H9 (cell line): ENCODE measurements at regions not wholly inside any gene's neighbourhood (a gene's known extent, or its start where the extent isn't known, plus 50 kb on each side); places are given as distances from the start of the nearest gene placed in this dataset.

Experiments used
- DNase-seq: peaks from one replicate; pipeline ENCODE4 v3.0.0-alpha.2; 2017
- H2AFZ ChIP-seq: one replicate; pipeline ENCODE4 v1.6.1; 2013; ENCODE audit warnings: mild to moderate bottlenecking, low read length, control low read depth, moderate library complexity
- H2AK5ac ChIP-seq: 2 replicates; pipeline ENCODE4 v1.6.1; 2013; ENCODE audit warnings: low read length, control low read depth, mixed read lengths; ENCODE audit not compliant: insufficient read length
- H2BK120ac ChIP-seq: one replicate; pipeline ENCODE4 v1.6.1; 2013; ENCODE audit warnings: low read depth, mild to moderate bottlenecking, low read length, control low read depth, inconsistent platforms; ENCODE audit not compliant: poor library complexity, severe bottlenecking
- H2BK12ac ChIP-seq: 2 replicates; pipeline ENCODE4 v1.6.1; 2013; ENCODE audit warnings: low read length, control low read depth, mixed read lengths, low read depth; ENCODE audit not compliant: insufficient read length
- H2BK15ac ChIP-seq: 2 replicates; pipeline ENCODE4 v1.6.1; 2013; ENCODE audit warnings: low read depth, low read length, control low read depth
- H2BK20ac ChIP-seq: one replicate; pipeline ENCODE4 v1.6.1; 2013; ENCODE audit warnings: low read depth, mild to moderate bottlenecking, low read length, control low read depth, inconsistent platforms; ENCODE audit not compliant: poor library complexity, severe bottlenecking
- H2BK5ac ChIP-seq: 2 replicates; pipeline ENCODE4 v1.6.1; 2013; ENCODE audit warnings: low read length, control low read depth, mixed read lengths; ENCODE audit not compliant: insufficient read length
- H3K14ac ChIP-seq: 2 replicates; pipeline ENCODE4 v1.6.1; 2013; ENCODE audit warnings: low read length, control low read depth; ENCODE audit not compliant: insufficient read depth
- H3K18ac ChIP-seq: 2 replicates; pipeline ENCODE4 v1.6.1; 2013; ENCODE audit warnings: low read depth, mild to moderate bottlenecking, mixed read lengths, low read length, control low read depth; ENCODE audit not compliant: insufficient read length
- H3K23ac ChIP-seq: 2 replicates; pipeline ENCODE4 v1.6.1; 2013; ENCODE audit warnings: low read length, control low read depth, mixed read lengths, low read depth; ENCODE audit not compliant: insufficient read length
- H3K23me2 ChIP-seq: 2 replicates; pipeline ENCODE4 v1.6.1; 2013; ENCODE audit warnings: low read depth, mild to moderate bottlenecking, mixed read lengths, low read length, control low read depth; ENCODE audit not compliant: insufficient read length, poor library complexity, severe bottlenecking
- H3K27ac ChIP-seq: 2 replicates; pipeline ENCODE4 v1.5.1; 2013; ENCODE audit warnings: low read length, control low read depth, mixed read lengths, low read depth; ENCODE audit not compliant: insufficient read length
- H3K27me3 ChIP-seq: 2 replicates; pipeline ENCODE4 v1.6.1; 2013; ENCODE audit warnings: low read length, control low read depth, inconsistent platforms; ENCODE audit not compliant: insufficient read depth
- H3K4ac ChIP-seq: 2 replicates; pipeline ENCODE4 v1.6.1; 2013; ENCODE audit warnings: low read depth, mild to moderate bottlenecking, control low read depth, inconsistent platforms, low read length, moderate library complexity
- H3K4me1 ChIP-seq: 2 replicates; pipeline ENCODE4 v1.6.1; 2013; ENCODE audit warnings: low read length, control low read depth, inconsistent platforms; ENCODE audit not compliant: insufficient read depth
- H3K4me2 ChIP-seq: 2 replicates; pipeline ENCODE4 v1.6.1; 2013; ENCODE audit warnings: low read length, control low read depth, mixed read lengths; ENCODE audit not compliant: insufficient read length, insufficient read depth
- H3K56ac ChIP-seq: 2 replicates; pipeline ENCODE4 v1.6.1; 2013; ENCODE audit warnings: low read depth, mild to moderate bottlenecking, mixed read lengths, low read length, control low read depth; ENCODE audit not compliant: insufficient read length
- H3K79me1 ChIP-seq: 2 replicates; pipeline ENCODE4 v1.6.1; 2013; ENCODE audit warnings: low read depth, mild to moderate bottlenecking, moderate library complexity, low read length, control low read depth, inconsistent platforms; ENCODE audit not compliant: insufficient read depth, poor library complexity, severe bottlenecking
- H3K79me2 ChIP-seq: 2 replicates; pipeline ENCODE4 v1.6.1; 2013; ENCODE audit warnings: low read length, control low read depth, inconsistent platforms; ENCODE audit not compliant: insufficient read depth
- H3K9ac ChIP-seq: 2 replicates; pipeline ENCODE4 v1.6.1; 2013; ENCODE audit warnings: low read length, control low read depth, mixed read lengths; ENCODE audit not compliant: insufficient read length; ENCODE audit errors: extremely low read depth
- H3K9me3 ChIP-seq: one replicate; pipeline ENCODE4 v1.6.1; 2013; ENCODE audit warnings: low read depth, low read length, inconsistent platforms; ENCODE audit not compliant: control insufficient read depth
- H3T11ph ChIP-seq: one replicate; pipeline ENCODE4 v1.6.1; 2013; ENCODE audit warnings: mild to moderate bottlenecking, low read length, control low read depth, inconsistent platforms
- H4K20me1 ChIP-seq: one replicate; pipeline ENCODE4 v1.6.1; 2013; ENCODE audit not compliant: control insufficient read depth, insufficient read length, insufficient read depth
- H4K5ac ChIP-seq: 2 replicates; pipeline ENCODE4 v1.6.1; 2013; ENCODE audit warnings: low read depth, mild to moderate bottlenecking, mixed read lengths, low read length, control low read depth; ENCODE audit not compliant: insufficient read length
- H4K8ac ChIP-seq: replicated peaks from 2 replicates; pipeline ENCODE4 v1.6.1; 2013; ENCODE audit warnings: low read length, control low read depth, mixed read lengths, low read depth; ENCODE audit not compliant: insufficient read length
- H4K91ac ChIP-seq: 2 replicates; pipeline ENCODE4 v1.6.1; 2013; ENCODE audit warnings: low read depth, mild to moderate bottlenecking, moderate library complexity, mixed read lengths, low read length, control low read depth; ENCODE audit not compliant: insufficient read length
- H3K27ac Mint-ChIP-seq, 3 experiments: 2 replicates in 2 of 3; 3 replicates in 1 of 3; pipeline ENCODE4 v1.8.0; 2020 to 2021; ENCODE audit warnings: mixed read lengths in 3 of 3, mild to moderate bottlenecking in 1 of 3, moderate library complexity in 1 of 3
- H3K27me3 Mint-ChIP-seq: 2 replicates; pipeline ENCODE4 v1.8.0; 2021; ENCODE audit warnings: low read depth, mild to moderate bottlenecking, moderate library complexity, mixed read lengths
- H3K36me3 Mint-ChIP-seq, 3 experiments: 2 replicates in 2 of 3; 3 replicates in 1 of 3; pipeline ENCODE4 v1.8.0; 2020 to 2021; ENCODE audit warnings: low read depth in 3 of 3, mixed read lengths in 3 of 3; ENCODE audit not compliant: insufficient read depth in 1 of 3
- H3K4me1 Mint-ChIP-seq, 2 experiments: 2 replicates each; pipeline ENCODE4 v1.8.0; 2020; ENCODE audit warnings: mixed read lengths in 2 of 2
- H3K4me3 Mint-ChIP-seq, 2 experiments: 2 replicates in 1 of 2; 3 replicates in 1 of 2; pipeline ENCODE4 v1.8.0; 2020 to 2021; ENCODE audit warnings: mild to moderate bottlenecking in 2 of 2, mixed read lengths in 2 of 2, moderate library complexity in 1 of 2
- H3K9me3 Mint-ChIP-seq, 2 experiments: 2 replicates in 1 of 2; 3 replicates in 1 of 2; pipeline ENCODE4 v1.8.0; 2020; ENCODE audit warnings: mild to moderate bottlenecking in 2 of 2, mixed read lengths in 2 of 2, moderate library complexity in 1 of 2
- WGBS: extraction: QIAGEN DNeasy Blood & Tissue Kit; methylation state at CpG from one replicate; pipeline ENCODE4 v1.1.7; 2013; ENCODE audit warnings: missing lambda C conversion rate, low lambda C conversion rate, mixed read lengths; ENCODE audit not compliant: insufficient read length; ENCODE audit errors: extremely low coverage; 5-methylcytosine and 5-hydroxymethylcytosine counted together
- TF ChIP-seq, protein P1 (sequence below): fragments of 200-600 bp; sonication (generic); conservative IDR thresholded peaks from 3 replicates; pipeline ENCODE4 v1.8.0; 2021; ENCODE audit warnings: antibody characterized with exemption, mild to moderate bottlenecking

DNA sequence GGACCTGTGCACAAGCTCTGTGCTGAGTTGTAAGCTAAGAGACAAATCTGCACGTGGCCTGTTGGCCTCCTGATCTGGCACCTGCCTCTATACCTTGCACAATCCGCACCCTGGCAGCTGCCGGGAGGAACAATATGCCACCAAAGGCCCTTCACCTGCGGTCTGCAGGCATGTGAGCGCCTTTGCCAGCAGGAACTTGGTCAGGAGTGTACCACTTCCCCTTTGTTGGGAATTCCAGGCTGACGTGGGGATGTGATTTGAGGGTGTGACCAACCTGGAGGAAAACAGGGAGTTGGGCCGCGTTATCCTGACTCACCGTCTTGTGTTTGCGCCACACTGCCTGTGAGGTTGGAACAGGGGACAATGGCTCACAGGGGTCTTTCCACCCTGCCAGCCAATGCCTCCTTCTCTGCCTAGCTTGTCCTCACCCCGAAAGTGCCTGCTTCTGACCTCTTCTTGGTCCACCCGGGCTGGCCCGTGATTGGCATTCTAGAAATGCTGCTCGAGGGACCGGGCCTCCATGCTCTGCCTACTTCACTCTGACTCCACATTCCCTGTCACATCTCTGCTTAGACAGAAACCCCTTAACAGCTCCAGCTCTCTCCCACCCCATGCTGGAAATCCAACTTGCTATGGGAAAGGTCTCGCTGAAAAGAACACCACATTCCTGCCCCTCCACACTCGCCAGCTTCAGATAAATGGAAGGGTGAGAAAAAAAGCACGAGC lies 67.1 kb upstream of the MAP4K4 start:
- H3K9ac ChIP-seq, result no peak overlapping the region
- WGBS, result no CpG with 5 or more reads among the region's 18 CpGs

More for the DNA sequence above, 67.1 kb upstream of the MAP4K4 start:
- Histone ChIP-seq H3K23me2 (no peaks in the 10 kb centered on the region), H2BK15ac (no peak overlapping the region), H3K14ac (no peak overlapping the region; the same call in 1 of the 2 replicates), H2AFZ (no peak overlapping the region), H3K23ac (no peak overlapping the region), H3K27ac (no peak overlapping the region), H3K79me2 (no peaks in the 10 kb centered on the region), H4K20me1 (no peaks in the 10 kb centered on the region), H3K27me3 (no peaks in the 10 kb centered on the region), H4K5ac (no peak overlapping the region), H2BK20ac (no peak overlapping the region), H2BK5ac (no peak overlapping the region), H3K4me2 (no peak overlapping the region), H3T11ph (no peak overlapping the region), H2BK120ac (no peak overlapping the region), H4K8ac (no peak overlapping the region), H3K9me3 (no peaks in the 10 kb centered on the region), H3K56ac (no peak overlapping the region), H3K79me1 (no peaks in the 10 kb centered on the region), H2AK5ac (no peak overlapping the region), H3K4ac (no peak overlapping the region), H3K18ac (no peak overlapping the region), H4K91ac (no peak overlapping the region), H2BK12ac (no peak overlapping the region), H3K4me1 (peaks cover 2% of the 10 kb centered on the region; the same call in 1 of the 2 replicates)
- TF ChIP-seq, protein P1, sequence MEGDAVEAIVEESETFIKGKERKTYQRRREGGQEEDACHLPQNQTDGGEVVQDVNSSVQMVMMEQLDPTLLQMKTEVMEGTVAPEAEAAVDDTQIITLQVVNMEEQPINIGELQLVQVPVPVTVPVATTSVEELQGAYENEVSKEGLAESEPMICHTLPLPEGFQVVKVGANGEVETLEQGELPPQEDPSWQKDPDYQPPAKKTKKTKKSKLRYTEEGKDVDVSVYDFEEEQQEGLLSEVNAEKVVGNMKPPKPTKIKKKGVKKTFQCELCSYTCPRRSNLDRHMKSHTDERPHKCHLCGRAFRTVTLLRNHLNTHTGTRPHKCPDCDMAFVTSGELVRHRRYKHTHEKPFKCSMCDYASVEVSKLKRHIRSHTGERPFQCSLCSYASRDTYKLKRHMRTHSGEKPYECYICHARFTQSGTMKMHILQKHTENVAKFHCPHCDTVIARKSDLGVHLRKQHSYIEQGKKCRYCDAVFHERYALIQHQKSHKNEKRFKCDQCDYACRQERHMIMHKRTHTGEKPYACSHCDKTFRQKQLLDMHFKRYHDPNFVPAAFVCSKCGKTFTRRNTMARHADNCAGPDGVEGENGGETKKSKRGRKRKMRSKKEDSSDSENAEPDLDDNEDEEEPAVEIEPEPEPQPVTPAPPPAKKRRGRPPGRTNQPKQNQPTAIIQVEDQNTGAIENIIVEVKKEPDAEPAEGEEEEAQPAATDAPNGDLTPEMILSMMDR, result no peak
- peaks cover 10 to 12% of the 10 kb centered on the region in 2 experiments; a peak in 3 of 4 replicates for H3K4me1 Mint-ChIP-seq
- no peak overlapping the region; a peak in 1 of 7 replicates for H3K27ac Mint-ChIP-seq
- peaks cover 0 to 4% of the 10 kb centered on the region in 2 experiments; a peak in 1 of 5 replicates for H3K9me3 Mint-ChIP-seq
- no peaks in the 10 kb centered on the region; the same call in 1 of the 2 replicates for H3K27me3 Mint-ChIP-seq
- DNase-seq, result no peak
- H3K36me3 Mint-ChIP-seq, result peaks cover 0 to 6% (median 4%) of the 10 kb centered on the region in 3 experiments; a peak in 2 of 7 replicates
- no peak overlapping the region for H3K4me3 Mint-ChIP-seq
